ENCODE measurements at regions not wholly inside any gene's neighbourhood (a gene's known extent, or its start where the extent isn't known, plus 50 kb on each side); places are given as distances from the start of the nearest gene placed in this dataset.

DNA sequence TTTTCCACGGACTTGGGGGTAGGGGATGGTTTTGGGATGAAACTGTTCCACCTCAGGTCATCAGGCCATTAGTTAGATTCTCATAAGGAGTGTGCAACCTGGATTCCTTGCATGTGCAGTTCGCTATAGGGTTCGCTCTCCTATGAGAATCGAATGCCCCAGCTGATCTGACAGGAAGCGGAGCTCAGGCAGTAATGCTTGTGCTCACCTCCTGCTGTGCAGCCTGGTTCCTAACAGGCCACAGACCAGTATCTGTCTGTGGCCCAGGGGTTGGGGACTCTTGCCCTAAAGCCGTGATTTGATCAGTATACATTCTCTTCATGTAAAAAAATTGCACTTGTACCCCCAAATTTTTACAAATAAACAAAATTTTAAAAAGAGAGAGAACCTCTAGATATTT, 219.4 kb upstream of the CPNE8 start:
- DNase-seq: no peak

DNA sequence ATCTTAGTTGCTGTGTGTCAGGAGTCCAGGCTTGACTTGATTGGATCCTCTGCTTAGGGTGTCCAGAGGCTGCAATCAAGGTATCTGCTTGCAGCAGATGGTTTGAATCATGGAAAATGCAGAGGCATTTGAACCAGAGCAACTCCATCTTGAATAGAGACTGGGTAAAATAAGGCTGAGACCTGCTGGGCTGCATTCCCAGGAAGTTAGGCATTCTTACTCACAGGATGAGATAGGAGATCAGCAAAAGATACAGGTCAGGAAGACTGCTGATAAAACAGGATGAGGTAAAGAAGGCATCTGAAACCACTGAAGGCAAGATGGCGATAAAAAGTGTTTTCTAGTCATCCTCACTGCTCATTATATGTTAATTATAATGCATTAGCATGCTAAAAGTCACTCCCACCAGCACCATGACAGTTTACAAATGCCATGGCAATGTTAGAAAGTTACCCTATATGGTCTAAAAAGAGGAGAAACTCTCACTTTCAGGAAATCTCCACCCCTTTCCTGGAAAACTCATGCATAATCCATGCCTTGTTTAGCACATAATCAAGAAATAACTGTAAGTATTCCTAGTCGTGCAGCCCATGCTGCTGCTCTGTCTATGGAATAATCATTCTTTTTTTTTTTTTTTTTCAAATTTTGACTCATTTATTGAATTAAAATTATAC, 218.3 kb upstream of the CPNE8 start:
- no peak for DNase-seq

DNA sequence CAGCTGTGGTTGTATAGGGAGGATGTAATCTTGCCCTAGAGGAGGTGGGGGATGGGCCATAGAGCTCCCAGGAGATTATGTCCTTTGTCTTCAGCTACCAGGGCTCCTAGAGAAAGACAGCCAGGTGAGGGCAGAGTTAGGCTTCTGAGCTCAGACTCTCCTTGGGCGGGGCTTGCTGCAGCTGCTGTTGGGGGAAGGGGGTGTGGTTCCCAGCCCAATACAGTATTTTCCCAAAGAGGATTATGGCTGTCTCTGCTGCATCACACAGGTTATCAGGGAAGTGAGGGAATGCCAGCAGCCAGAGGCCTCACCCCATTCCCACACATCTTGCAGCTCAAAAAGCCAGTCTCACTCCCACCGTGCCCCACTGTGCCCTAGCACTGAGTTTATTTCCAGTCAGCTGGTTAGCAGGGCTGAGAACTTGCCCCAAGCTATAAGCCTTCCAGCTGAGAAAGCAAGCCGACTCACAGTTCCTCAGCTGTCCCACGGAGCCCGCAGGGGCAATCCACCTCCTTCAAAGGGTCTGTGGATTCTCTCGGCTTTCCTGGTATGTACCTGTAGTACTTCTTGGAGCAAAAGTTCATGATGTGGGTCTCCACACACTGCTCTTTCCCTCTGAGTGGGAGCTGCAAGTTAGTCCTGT, 217.3 kb upstream of the CPNE8 start:
- no peak for DNase-seq

DNA sequence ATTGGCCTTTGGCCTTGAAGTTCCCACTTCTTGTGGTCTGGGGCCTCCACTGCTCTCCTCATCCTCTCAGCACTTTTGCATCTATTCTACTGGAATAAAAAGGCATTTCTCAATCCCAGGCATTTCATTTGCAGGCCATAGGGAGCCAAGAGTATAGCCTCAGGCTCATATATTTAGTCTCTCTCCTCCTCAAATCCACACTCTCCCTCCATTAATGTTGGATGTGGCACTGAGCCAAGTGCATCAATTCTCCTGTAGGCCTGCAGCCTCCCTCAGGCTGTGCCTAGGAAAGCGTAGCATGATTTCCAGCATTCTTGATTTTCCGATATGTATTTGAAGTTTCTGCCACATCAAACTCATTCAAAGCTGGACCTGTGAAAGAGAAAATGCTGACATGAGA, 211.5 kb upstream of the CPNE8 start:
- DNase-seq: no peak

DNA sequence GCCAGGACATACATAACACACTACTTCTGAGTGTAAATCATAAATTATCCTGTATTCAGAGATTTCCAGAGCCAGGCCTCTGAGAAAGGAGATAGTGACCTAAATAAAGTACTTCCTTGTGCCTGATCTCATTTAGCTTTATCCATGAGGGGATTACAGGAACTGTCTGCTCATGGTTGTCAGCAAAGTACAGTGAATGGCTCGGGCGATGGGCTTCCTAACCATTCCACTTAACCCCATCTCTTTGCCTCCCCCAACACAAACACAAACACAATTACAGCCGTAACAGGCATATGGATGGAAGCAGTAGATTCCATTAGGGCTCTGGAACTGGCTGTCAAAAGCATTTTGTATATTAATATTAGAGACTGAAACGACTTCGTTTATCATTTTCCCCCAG, 206.7 kb upstream of the CPNE8 start:
- DNase-seq: no peak

DNA sequence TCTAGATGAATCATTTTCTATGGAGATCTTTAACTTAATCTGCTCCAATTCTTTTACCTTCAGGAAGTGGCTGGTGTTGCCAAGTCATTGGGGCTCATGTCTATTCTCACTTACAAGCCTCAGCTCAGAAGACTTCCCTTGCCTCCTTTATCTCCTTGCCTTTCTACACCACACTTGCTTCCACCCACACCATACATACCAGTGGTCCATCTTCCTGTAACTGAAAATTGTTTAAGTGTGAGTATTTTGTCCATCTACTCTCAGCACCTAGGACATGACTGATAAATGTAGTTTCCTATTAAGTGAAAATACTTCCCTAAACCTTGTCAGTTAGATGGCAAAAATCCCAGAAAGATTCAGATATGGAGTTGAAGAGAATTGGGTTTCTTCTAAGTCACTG, 199.7 kb upstream of the CPNE8 start:
- DNase-seq: no peak

DNA sequence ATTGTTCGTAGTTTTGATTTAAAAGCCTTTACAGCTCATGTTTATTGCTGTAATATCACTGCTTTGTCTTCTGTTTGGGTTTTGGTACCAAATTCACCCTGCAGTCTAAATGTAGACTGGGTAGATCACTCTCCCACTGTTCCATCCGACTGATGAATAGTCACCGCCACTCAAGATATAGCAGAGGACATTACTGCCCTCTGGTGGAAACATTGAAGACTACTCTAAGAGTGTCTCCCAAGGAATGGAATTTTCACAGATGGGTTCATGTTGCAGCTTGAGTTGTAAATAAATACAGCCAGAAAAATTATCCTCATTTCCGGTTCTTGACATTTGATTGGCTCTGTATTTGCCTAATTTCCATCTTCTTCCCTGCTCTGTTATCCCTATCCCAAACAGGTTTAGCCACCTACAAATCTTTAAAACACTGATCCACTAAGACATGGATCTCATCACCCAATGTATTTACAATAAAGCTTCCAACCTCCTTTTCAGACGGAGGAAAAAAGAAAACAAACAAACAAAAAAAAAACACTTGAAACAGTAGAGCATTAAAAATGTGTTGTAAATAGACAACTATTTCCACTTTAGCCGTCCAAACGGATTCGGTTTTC, 198.3 kb upstream of the CPNE8 start:
- peak; percentile 57 for DNase-seq

DNA sequence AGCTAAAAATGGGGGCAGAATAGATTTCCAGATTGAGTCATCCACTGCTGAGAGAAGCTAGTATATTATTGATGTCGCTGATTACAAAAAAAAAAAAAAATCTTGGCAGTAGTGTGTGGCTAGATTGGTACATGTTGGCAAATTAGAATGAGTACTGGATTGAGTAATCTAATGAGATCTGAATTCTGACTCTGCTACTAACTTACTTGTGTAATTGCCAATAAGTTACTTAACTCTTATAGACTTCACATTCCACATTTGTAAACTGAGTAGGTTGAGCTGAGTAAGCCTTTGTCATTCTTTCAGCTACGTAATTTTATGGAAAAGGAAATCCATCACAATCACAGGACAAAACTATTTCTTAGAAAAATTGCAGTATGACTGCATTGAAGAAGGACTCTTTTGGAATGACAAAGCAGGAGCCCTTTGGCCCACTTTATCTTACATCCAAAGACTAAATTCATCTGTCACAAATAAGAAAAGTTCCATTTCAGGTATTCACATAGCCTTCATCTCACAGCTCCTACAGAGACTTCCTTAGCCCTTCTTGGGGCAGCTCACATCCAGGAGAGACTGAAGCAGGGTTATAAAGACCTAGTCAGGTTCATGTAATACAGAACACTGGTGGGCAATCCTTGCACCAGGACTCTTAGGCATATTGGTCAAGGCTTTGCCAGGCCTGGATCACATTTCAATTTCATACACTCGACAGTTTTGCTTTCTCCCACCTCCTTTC, 197.3 kb upstream of the CPNE8 start:
- no peak for DNase-seq

DNA sequence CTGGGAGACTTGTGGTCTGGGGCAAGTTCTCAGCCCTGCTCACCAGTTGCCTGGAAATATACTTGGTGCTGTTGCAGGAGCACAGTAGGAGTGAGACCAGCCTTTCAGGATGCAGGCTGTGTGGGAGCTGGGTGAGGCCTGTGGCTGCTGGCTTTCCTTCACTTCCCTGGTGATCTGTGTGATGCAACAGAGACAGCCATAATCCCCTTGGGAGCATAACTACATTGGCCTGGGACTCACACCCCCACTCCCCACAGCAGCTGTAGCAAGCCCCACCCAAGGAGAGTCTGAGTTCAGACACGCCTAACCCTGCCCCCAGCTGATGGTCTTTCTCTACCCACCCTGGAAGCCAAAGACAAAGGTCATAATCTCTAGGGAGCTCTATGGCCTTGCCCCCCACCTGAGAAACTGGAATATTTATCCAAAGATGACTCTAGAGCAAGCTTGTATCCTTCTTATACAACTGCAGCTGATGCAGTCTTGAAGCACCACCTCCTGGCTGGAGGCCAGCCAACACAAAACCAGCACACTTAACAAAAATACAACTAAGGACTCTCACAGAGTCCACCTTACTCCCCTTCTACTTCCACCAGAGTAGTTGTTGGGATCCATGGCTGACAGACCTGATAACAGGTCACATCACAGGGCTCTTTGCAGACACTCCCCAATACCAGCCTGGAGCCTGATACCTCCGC, 190.4 kb upstream of the CPNE8 start:
- no peak for DNase-seq

DNA sequence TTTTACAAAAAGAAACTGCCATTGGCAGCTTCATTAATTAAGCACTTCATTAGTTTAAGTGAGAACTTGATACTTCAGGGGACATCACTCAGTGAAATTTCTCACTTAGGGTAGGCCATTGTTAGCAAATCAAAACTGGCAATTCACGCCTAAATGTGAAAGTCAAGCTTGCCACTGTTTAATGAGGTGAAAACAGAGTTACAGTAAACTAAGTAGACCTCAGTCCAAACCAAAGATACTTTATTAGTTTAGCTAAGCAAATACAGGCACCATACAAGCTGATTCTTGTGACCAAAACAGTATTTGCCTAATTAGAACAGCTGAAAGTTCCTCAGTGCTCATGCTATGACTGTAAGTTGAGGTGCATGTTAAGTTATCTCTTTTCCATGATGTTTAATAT, 176.5 kb upstream of the CPNE8 start:
- no peak for DNase-seq

DNA sequence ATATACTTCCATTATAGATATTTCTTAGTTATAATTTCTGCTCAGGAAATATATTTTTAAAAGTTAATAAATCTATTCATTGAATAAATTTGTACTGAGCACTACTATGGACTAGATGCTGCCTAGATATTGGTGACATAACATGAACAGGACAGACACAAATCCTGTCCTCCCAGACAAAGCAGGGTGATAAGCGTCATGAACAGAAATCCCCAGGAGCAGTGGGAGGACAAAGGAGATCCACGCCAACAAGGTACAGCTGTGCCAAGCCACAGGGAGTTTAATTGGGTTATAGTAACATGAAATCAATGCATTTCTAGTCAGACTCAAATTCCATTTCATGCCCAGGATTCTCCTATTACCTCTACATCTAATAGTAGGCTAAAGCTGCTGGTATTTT, 171.8 kb upstream of the CPNE8 start:
- DNase-seq: no peak

DNA sequence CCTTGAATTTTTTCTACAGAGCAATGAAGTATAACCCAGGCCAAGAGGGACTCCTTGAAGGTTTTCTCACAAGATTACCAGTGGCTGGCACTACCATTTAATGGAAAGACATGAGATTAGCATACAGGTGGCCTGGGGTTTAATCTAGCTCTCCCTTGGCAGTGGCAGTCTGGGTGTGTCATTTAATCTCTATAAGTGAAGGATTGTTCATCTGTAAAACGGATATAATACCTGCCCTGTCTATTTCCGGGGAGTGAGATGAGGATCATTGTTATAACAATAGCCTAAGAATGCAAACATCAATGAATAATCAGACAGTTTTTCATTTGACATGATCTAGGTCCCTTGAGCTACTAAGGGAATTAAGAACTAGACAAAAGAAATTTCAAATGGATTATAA, 168.7 kb upstream of the CPNE8 start:
- no peak for DNase-seq

DNA sequence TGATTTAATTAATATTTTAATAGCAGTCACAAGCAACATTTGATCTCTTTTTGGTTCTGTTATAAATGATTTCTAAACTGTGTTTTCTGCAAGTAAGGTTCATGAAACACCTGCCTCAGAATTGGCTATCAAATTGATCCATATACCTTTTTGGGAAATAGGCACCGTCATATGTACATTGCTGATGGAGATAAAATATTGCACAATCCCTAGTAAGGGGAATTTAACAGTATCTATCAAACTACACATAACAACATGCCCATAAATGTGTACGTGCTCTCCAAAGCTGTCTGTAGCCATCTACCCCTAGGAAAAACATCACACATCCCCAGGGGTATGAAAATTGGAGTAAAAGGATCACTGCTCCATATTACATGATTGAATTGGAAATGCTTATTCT, 167.3 kb upstream of the CPNE8 start:
- DNase-seq: no peak

DNA sequence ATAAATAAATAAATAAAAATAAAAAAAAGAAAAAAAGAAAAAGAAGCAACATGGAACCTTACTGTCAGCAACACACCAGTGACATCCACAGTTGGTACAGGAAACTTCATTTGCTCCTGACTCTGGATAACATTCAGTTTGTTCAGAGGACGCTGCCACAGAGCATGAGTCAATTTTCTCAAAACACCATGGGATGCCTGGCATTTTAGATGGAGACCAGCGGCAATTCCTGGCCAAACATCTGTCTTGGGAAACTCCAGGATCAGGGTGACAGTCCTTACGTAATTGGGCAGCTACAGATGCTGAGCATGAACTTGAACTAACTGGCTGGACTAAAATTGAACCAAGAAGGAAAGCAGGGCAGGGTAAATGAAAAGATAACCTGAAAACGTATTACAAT, 166.2 kb upstream of the CPNE8 start:
- DNase-seq: no peak

DNA sequence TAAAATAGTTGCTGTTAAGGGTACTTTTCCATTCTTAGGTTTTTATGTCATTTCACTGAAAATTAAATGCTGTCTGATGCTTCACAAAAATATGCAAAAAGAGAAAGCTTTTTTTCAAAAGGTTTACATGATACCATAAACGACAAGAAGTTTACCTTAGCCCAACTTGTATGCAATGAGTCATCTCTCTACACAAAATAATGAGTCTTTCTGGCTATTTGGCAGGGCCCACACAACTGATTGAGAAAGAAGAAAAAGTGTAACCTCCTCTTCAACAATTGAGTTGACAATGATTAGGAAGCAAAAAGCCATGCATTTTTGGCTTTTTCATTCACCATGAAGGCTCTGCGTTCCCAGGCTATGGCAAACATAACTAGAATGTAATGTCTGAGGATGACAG, 165.4 kb upstream of the CPNE8 start:
- no peak for DNase-seq

DNA sequence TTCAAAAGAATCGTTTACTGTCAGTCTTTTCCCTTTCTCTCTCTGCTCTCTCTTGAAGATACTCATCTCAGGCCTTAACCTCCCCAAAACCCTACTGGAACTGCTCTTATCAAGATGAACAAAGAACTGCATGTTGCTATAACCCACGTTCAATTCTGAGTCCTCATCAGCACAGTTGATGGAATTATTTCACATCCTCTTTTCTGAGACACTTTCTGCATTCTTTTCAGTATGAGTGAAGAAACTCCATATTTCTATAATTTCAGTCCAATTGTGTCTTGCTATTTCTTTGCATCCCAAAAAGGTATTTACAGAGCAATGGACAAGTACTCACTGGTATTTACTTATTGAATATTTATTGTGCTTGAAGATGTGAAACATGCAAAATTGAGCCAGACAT, 160.1 kb upstream of the CPNE8 start:
- DNase-seq: no peak

DNA sequence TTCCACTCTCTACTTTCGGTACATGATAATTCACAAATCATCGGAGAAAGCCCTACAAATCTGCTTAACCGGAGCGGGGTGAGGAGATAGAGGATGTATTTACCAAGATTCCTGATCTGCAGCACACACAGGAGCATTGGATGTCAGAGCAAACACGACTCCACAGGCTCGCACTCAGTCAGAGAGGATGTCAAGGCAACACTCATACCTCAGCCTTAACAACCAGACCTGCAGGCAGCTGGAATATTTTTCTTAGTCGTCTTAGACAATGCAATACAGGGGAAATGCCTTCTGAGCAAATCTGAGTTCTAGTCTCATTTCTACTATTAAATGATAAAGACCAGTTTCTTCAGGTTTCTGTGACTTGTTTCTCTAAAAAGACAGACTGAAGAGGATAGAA, 159.3 kb upstream of the CPNE8 start:
- no peak for DNase-seq

DNA sequence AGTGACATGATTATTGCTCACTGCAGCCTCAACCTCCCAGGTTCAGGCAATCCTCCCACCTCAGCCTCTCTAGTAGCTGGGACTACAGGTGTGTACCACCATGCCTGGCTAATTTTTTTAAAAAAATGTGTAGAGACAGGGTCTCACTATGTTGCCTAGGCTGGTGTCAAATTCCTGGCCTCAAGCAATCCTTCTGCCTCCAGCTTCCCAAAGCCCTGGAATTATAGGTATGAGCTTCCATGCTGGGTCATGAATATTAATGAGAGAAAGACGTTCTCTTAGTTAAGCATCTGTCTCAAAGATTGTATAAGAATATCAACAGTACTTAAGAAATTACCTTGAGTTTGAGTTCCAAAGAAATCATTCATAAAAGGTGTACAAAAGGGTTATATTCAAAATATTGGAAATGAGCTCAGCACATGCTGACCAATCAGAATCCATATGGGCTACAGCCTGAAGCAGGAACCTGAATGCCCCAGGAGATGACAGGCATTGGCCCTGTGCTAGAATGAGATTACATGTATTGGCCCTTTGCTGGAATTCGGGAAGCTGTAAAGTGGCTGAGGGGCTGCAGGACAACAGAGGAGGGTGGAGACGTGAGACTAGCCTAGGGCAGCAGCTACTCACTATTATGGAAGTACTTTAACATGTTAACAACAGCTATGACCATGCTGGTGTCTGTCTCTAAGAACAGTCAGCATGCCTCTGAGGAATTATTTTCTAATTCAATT, 157.0 kb upstream of the CPNE8 start:
- DNase-seq: no peak

DNA sequence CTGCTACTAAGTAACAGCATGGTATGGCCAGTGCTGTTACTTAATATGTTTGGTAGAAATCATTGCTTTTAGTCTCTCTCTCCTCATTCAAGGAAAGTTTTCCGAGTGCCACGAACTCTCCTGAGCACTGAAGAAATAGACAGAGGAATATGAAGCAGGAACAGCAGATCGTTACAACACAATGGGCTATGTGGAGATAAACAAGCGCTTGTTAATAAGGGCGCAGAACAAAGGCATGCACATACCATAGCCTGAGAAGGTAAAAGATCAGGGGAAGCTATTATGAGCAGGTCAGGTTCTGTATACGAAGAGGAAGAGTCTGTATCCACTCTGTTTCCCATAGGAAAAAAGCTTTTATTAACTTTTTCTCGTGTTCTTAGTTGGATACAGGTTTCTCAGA, 156.2 kb upstream of the CPNE8 start:
- DNase-seq: no peak

DNA sequence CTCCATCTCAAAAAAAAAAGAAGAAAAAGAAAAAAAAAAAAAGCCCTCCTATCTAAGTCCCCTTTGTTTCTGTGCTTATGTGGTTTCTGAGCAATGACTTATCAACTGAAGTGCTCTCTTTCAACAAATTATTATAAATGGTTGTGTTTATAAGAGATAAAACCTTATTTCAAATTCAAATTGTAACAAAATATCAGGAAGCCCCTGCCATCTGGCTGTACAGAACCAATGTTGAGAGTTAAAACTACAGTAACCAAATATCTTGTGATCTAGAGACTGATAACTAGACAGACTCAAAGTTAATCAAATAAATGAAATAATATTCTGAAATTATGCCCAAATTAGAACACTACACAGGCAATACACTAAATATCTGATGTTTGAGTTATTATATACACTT, 143.0 kb upstream of the CPNE8 start:
- DNase-seq: no peak

DNA sequence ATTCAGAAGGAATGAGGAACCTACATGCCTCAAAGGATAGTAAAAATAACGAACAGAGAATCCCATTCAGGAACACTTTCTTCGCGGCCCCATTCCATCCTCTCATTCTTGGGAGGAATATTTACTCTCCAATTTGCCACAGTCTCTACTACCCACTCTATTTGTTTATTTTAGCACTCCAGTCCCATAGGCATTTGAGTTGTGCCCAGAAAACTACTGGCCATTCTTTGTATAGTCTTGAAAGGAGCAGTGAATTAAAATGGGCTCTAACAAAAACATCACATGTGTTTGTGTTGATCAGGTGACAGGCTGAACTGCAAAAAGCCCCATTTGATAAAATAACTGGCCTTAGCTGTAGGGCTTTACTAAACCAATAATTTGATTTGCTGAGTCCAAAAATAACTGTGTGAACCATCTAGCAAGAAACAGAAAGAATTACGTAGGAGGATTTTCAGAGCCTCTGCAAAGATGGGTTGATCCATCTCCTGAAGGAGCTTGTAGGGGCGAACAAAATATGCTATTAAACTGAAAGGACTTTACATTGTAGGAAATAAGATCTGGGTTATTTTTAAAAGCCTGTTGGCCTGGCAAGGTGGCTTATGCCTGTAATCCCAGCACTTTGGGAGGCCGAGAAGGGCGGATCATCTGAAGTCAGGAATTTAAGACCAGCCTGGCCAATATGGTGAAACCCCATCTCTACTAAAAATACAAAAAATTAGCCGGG, 142.3 kb upstream of the CPNE8 start:
- DNase-seq: no peak

DNA sequence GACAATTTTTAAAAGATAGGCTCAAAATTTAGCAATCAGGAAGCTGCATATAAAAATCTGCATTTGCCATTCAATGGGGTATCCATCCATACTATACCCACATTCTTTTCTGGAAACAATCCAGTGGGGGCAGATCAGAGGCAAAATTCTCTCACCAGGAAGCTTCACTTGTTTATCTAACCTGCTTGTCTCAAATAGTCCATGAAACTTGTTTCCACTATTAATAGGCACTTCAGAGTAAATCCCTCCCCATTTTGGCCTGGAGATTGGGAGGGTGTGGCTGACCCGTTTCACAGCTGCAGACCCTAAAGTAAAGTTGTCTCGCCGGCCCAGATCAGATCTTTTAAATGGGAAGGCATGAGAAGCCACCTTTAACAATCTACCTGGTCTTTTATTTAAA, 139.4 kb upstream of the CPNE8 start:
- DNase-seq: no peak

Data from NCI-H1092 treated with DMSO at 0.1 percent for 48 hours (cell line).